IPS-18a (cell line): ENCODE measurements at regions not wholly inside any gene's neighbourhood (a gene's known extent, or its start where the extent isn't known, plus 50 kb on each side); places are given as distances from the start of the nearest gene placed in this dataset.

Source experiments
- H3K27ac ChIP-seq: one replicate; pipeline ENCODE4 v1.5.1; 2013; ENCODE audit warnings: low read length
- H3K27me3 ChIP-seq: one replicate; pipeline ENCODE4 v1.6.1; 2013; ENCODE audit warnings: mild to moderate bottlenecking, low read length; ENCODE audit not compliant: control insufficient read depth, insufficient read depth
- H3K36me3 ChIP-seq: one replicate; pipeline ENCODE4 v1.6.1; 2013; ENCODE audit warnings: low read depth, low read length; ENCODE audit not compliant: control insufficient read depth
- H3K4me1 ChIP-seq: one replicate; pipeline ENCODE4 v1.6.1; 2013; ENCODE audit warnings: low read depth, low read length; ENCODE audit not compliant: control insufficient read depth
- H3K4me3 ChIP-seq: one replicate; pipeline ENCODE4 v1.5.1; 2013; ENCODE audit warnings: low read length
- H3K9ac ChIP-seq: one replicate; pipeline ENCODE4 v1.6.1; 2013; ENCODE audit warnings: mild to moderate bottlenecking, low read length, moderate library complexity
- H3K9me3 ChIP-seq: one replicate; pipeline ENCODE4 v1.6.1; 2013; ENCODE audit warnings: low read depth, low read length; ENCODE audit not compliant: control insufficient read depth

DNA sequence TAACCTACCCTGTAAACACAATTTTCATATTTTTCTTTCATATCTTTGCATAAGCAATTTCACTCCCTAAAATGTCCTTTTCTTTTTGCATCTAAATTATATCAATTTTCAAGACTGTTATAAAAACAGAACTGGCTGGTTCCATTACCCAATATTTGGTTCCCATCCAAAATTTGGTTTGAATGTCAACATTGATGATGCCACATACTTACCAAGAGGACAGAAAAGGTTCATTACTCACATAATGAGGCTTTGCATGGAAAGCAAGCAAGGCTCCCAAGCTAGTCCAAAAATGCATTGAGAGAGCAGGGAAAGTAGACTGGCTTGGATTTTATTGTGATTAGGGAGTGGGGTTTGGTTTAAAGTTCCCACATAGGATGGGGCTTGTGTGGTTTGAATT lies 144.4 kb upstream of the AKIRIN2 start:
- Histone ChIP-seq H3K9me3 (no peaks in the 10 kb centered on the region), H3K4me1 (no peaks in the 10 kb centered on the region), H3K27ac (no peak overlapping the region), H3K27me3 (no peaks in the 10 kb centered on the region), H3K4me3 (no peak overlapping the region), H3K9ac (no peak overlapping the region), H3K36me3 (no peaks in the 10 kb centered on the region)

DNA sequence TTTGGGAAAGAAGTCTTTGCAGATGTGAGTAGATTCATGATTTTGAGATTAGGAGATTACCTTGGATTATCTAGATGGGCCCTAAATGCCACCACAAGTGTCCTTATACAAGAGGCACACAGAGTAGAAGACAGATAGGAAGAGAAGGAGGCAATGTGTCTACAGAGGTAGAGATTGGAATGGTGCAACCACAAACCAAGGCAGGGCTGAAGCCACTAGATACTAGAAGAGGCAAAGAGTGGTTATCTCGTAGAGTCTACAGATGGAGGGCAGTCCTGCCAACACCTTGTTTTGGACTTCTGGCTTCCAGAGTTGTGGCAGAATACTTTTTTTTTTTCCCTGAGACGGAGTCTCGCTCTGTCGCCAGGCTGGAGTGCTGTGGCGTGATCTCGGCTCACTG lies 138.3 kb upstream of the AKIRIN2 start:
- Histone ChIP-seq H3K36me3 (no peaks in the 10 kb centered on the region), H3K4me1 (no peaks in the 10 kb centered on the region), H3K4me3 (no peak overlapping the region), H3K27ac (no peak overlapping the region), H3K9ac (no peak overlapping the region), H3K9me3 (no peaks in the 10 kb centered on the region), H3K27me3 (no peaks in the 10 kb centered on the region)

DNA sequence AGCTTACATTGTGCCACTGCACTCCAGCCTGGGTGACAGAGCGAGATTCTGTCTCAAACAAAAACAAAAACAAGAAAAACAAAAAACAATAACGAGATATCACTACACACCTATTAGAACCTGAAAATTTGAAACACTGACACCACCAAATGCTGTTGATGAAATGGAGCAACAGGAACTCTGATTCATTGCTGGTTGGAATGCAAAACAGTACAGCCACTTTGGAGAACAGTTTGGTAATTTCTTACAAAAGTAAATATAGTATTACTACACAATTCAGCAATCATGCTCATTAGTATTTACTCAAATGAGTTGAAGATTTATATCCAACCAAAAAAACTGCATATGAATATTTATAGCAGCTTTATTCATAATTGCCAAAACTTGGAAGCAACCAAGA lies 135.8 kb upstream of the AKIRIN2 start:
- Histone ChIP-seq H3K27me3 (no peaks in the 10 kb centered on the region), H3K4me3 (no peak overlapping the region), H3K9ac (no peak overlapping the region), H3K27ac (no peak overlapping the region), H3K4me1 (no peaks in the 10 kb centered on the region), H3K36me3 (no peaks in the 10 kb centered on the region), H3K9me3 (no peaks in the 10 kb centered on the region)

DNA sequence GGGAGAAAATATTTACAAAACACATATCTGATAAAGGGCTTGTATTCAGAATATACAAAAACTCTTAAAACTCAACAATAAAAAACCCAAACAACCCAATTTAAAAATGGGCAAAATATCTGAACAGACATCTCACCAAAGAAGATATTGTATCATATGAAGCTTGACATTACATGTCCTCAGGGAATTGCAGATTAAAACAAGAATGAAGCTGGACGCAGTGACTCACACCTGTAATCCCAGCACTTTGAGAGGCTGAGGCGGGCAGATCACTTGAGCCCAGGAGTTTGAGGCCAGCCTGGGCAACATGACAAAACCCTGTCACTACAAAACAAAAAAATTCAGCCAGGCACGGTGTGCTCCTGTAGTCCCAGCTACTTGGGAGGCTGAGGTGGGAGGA lies 135.4 kb upstream of the AKIRIN2 start:
- Histone ChIP-seq H3K36me3 (no peaks in the 10 kb centered on the region), H3K4me3 (no peak overlapping the region), H3K9ac (no peak overlapping the region), H3K27ac (no peak overlapping the region), H3K9me3 (no peaks in the 10 kb centered on the region), H3K4me1 (no peaks in the 10 kb centered on the region), H3K27me3 (no peaks in the 10 kb centered on the region)

DNA sequence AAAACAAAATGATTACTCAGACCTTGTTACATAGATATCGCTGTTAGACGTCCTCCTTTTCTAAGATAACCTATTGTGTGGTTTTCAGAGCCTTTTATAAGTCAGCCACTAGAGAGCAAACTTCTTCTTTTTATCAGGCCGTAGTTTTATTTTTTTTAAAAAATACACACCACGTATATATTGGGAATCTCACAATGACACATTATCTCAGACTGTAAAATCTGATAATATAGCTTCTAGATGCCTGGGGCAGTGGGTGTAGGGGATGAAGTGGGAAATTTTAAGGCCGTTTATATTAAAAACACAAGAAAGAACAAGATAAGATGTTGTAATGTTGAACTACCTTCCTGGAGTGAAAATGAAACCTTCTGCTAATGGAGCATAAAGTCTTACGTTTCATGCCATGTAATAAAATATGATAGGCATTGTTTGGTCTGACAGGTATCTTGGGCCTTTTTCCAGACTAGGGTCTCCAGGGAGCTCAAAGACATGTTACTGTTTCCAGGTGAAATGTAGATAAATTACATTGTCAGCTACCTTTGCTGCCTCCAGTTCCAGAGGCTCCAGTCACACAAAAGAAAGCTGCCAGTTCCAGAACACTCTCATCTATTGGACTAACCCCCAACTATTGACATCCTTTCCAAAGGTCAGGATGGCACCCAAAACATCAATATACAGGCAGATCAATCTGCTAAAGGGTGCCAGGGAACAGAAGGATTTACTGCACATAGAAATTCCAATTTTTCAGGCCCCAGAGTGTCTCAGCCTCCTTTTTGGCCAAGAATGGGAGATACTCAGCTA lies 130.2 kb upstream of the AKIRIN2 start:
- Histone ChIP-seq H3K4me3 (no peak overlapping the region), H3K4me1 (no peaks in the 10 kb centered on the region), H3K27ac (no peak overlapping the region), H3K9me3 (no peaks in the 10 kb centered on the region), H3K27me3 (no peaks in the 10 kb centered on the region), H3K36me3 (no peaks in the 10 kb centered on the region), H3K9ac (no peak overlapping the region)

DNA sequence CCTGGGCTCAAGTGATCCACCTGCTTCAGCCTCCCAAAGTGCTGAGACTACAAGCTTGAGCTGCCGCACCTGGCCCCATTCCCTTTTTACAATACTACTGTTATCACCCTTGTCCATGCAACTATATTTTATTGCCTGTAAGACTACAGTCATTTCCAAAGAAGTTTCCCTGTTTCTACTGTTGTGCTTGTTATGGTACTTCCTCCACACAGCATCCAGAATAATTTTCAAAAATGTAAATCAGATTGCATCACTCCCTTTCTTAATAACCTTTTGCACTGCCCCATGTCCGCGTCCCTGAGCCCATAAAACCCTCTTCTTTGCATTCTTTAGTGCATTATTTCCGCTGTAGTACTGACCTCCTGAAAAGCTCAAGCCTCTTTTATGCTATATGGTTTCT lies 128.9 kb upstream of the AKIRIN2 start:
- Histone ChIP-seq H3K9me3 (no peaks in the 10 kb centered on the region), H3K36me3 (no peaks in the 10 kb centered on the region), H3K4me3 (no peak overlapping the region), H3K27ac (no peak overlapping the region), H3K4me1 (no peaks in the 10 kb centered on the region), H3K27me3 (no peaks in the 10 kb centered on the region), H3K9ac (no peak overlapping the region)

DNA sequence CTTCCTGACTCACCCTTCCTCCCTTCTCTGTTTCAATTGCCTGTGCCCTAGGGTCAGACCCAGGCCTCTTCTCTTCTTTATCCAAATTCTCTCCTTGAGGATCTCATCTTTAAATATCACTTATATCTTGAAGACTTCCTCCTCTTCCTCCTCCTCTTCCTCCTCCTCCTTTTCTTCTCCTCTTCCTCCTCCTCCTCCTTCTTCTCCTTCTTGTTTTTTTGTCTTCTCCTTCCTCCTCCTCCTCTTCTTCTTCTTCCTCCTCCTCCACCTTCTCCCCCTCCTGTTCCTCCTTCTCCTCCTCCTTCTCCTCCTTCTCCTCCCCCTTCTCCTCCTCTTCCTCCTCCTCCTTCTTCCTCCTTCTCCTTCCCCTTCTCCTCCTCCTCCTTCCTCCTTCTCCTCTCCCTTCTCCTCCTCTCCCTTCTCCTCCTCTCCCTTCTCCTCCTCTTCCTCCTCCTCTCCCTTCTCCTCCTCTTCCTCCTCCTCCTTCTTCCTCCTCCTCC lies 127.6 kb upstream of the AKIRIN2 start:
- Histone ChIP-seq H3K27ac (no peak overlapping the region), H3K9ac (no peak overlapping the region), H3K27me3 (no peaks in the 10 kb centered on the region), H3K4me3 (no peak overlapping the region), H3K36me3 (no peaks in the 10 kb centered on the region), H3K9me3 (no peaks in the 10 kb centered on the region), H3K4me1 (no peaks in the 10 kb centered on the region)

DNA sequence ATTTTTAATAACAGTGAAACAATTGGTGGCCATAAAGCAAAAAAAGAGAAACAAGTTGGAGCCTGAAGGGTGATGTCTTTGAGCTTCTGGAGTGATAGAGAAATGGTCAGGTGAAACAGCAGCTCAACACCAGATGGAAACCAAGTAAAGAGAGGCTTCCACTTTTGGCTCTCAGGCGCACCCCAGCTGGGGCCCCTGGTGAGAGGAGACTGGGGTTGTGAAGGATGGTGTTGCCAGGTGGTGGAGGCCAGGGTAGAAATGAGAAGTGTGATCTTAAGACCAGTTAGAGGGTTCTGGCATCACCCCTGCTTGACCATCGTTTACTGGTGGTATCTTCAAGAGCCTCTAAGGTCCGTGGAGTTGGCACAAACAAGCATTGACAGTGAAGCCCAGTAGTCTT lies 126.0 kb upstream of the AKIRIN2 start:
- Histone ChIP-seq H3K36me3 (no peaks in the 10 kb centered on the region), H3K4me3 (no peak overlapping the region), H3K9me3 (no peaks in the 10 kb centered on the region), H3K4me1 (no peaks in the 10 kb centered on the region), H3K27me3 (no peaks in the 10 kb centered on the region), H3K9ac (no peak overlapping the region), H3K27ac (no peak overlapping the region)

DNA sequence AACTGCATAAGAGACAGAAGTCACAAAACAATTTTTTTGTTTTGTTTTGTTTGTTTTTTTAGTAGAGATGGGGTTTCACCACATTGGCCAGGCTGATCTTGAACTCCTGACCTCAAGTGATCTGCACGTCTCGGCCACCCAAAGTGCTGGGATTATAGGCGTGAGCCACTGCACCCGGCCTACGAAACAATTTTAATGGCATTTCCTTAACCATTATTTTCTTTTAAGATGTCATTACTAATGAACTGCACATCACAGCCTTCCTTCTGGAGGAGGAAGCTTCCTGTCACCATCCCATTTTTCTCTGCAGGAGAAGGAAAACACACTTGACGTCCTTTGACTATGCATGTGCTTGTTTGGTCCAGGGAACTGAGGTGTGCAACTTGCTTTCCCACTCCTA lies 125.3 kb upstream of the AKIRIN2 start:
- Histone ChIP-seq H3K4me3 (no peak overlapping the region), H3K4me1 (no peaks in the 10 kb centered on the region), H3K36me3 (no peaks in the 10 kb centered on the region), H3K27ac (no peak overlapping the region), H3K9me3 (no peaks in the 10 kb centered on the region), H3K27me3 (no peaks in the 10 kb centered on the region), H3K9ac (no peak overlapping the region)

DNA sequence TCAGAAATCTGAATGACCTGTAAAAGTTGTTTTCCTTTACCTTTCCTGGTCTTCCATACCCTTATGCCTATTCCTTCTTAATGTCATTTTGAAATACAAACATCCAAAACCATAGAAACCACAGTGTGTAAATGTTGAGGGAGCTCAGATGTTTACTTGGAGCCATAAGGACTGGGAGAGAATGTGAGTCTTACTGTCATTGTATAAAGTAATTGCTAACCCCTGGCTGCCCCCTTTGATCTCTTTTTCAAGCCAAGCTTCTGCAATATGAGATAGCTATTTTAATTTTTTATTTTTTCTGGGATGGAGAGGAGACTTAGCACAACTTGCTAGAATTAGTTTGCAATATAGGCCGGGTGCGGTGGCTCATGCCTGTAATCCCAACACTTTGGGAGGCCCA lies 124.4 kb upstream of the AKIRIN2 start:
- no peak overlapping the region for H3K4me3 ChIP-seq
- no peaks in the 10 kb centered on the region for H3K9me3 ChIP-seq
- no peaks in the 10 kb centered on the region for H3K36me3 ChIP-seq
- no peaks in the 10 kb centered on the region for H3K27me3 ChIP-seq
- no peak overlapping the region for H3K9ac ChIP-seq
- H3K27ac ChIP-seq = no peak overlapping the region
- no peaks in the 10 kb centered on the region for H3K4me1 ChIP-seq

DNA sequence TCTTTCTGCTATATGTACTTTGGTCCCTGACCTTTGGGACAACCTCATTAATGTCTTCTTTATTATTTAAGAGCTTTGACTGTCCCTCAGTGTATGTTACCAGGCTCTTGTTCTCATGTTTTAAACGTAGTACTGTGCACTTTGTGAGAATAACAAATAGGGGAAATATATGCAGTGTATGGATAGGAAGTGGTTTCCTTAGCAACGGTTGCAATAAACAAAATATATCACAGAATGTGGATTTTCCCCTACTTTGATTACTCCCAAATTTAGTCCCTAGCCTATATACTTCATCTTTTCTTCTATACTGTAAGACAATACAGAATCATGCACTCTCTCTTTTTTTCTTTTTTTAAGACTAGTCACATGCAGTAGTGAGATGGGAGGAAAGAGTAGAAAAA lies 123.8 kb upstream of the AKIRIN2 start:
- no peak overlapping the region for H3K4me3 ChIP-seq

DNA sequence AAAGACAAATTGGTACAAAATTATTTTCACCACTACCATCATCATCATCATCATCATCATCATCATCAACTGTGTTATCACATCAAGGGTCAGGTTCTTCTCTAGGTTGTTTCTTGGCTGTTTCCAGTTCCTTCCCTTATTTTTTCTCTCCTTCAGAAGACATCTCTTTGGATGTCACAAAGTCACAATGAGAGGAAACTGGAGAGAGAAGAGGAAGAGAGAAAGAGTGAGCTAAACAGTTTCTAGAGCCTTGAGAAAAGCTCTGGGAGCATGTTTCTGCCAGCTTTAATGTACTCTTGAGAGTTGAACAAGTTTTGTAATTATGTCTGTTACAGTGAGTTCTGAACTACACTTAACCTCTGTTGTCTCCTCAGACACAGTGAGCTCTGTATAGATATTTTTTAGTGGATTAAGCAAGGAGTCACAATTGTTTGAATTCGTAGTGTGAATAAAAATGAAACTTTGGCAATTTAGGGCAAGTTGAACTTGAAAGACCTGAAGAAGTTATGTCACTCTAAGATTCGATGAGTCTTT lies 123.0 kb upstream of the AKIRIN2 start:
- H3K27ac ChIP-seq = no peak overlapping the region
- H3K9me3 ChIP-seq = no peaks in the 10 kb centered on the region
- no peaks in the 10 kb centered on the region for H3K4me1 ChIP-seq
- H3K9ac ChIP-seq = no peak overlapping the region
- H3K27me3 ChIP-seq = no peaks in the 10 kb centered on the region
- H3K4me3 ChIP-seq = no peak overlapping the region
- no peaks in the 10 kb centered on the region for H3K36me3 ChIP-seq

More for the DNA sequence above, 123.8 kb upstream of the AKIRIN2 start:
- Histone ChIP-seq H3K9ac (no peak overlapping the region), H3K4me1 (no peaks in the 10 kb centered on the region), H3K27ac (no peak overlapping the region), H3K36me3 (no peaks in the 10 kb centered on the region), H3K9me3 (no peaks in the 10 kb centered on the region), H3K27me3 (no peaks in the 10 kb centered on the region)
